HEK293 (cell line): ENCODE measurements at regions not wholly inside any gene's neighbourhood (a gene's known extent, or its start where the extent isn't known, plus 50 kb on each side); places are given as distances from the start of the nearest gene placed in this dataset.
A peak's percentile ranks its signal among the peaks of the same experiment; 100 is the strongest.

Source experiments
- CTCF ChIA-PET: fragments of 350-600 bp; formaldehyde crosslinking; extraction: SDS; loops from one replicate; lab custom pipeline; 2021; ENCODE audit warnings: antibody characterized with exemption; lab: Yijun Ruan, JAX
- POLR2A ChIA-PET: fragments of 300-600 bp; formaldehyde crosslinking; extraction: SDS; loops from one replicate; lab custom pipeline; 2020; ENCODE audit warnings: antibody characterized with exemption, inconsistent platforms; lab: Yijun Ruan, JAX
- H3K27ac ChIP-seq: fragments of 200-500 bp; sonication (Bioruptor generic); 2 replicates; pipeline ENCODE4 v1.5.1; 2014; ENCODE audit warnings: low read depth, low read length, control low read depth, inconsistent platforms; ENCODE audit errors: extremely low read depth
- H3K36me3 ChIP-seq, 2 experiments: fragments of 200-500 bp in 1 of 2; sonication (Bioruptor generic) in 1 of 2; 1 replicate in 1 of 2; 2 replicates in 1 of 2; pipeline ENCODE4 v1.5.1; 2014 to 2017; ENCODE audit warnings: inconsistent platforms in 2 of 2, low read length in 2 of 2; ENCODE audit not compliant: control insufficient read depth in 2 of 2, insufficient read depth in 1 of 2
- H3K4me1 ChIP-seq: fragments of 200-500 bp; sonication (Bioruptor generic); 2 replicates; pipeline ENCODE4 v1.5.1; 2014; ENCODE audit warnings: mild to moderate bottlenecking, low read length, inconsistent platforms; ENCODE audit not compliant: control insufficient read depth, insufficient read depth
- H3K4me3 ChIP-seq: 2 replicates; pipeline ENCODE4 v1.5.1; 2011; ENCODE audit warnings: low read depth, mild to moderate bottlenecking, control low read depth, low read length, moderate library complexity
- H3K9me3 ChIP-seq: fragments of 200-500 bp; sonication (Bioruptor generic); 2 replicates; pipeline ENCODE4 v1.5.1; 2014; ENCODE audit warnings: low read depth, low read length, inconsistent platforms; ENCODE audit not compliant: control insufficient read depth, insufficient read depth
- EGR2 ChIP-seq: fragments of 450-650 bp; formaldehyde crosslinking; IDR thresholded peaks from 2 replicates; pipeline ENCODE4 v1.5.1; 2016; ENCODE audit warnings: low read depth, missing biosample characterization, missing genetic modification characterization
- ELK4 ChIP-seq: IDR thresholded peaks from 2 replicates; pipeline ENCODE4 v1.6.1; 2011; ENCODE audit warnings: mild to moderate bottlenecking, low read depth, low read length, borderline replicate concordance
- GLIS1 ChIP-seq: fragments of 450-650 bp; formaldehyde crosslinking; IDR thresholded peaks from 2 replicates; pipeline ENCODE4 v1.5.1; 2016; ENCODE audit warnings: missing biosample characterization, missing genetic modification characterization
- KLF8 ChIP-seq: fragments of 450-650 bp; formaldehyde crosslinking; IDR thresholded peaks from 2 replicates; pipeline ENCODE4 v1.5.1; 2016; ENCODE audit warnings: missing biosample characterization, missing genetic modification characterization
- SETDB1 ChIP-seq: IDR thresholded peaks from one replicate; pipeline ENCODE4 v1.6.1; 2017; ENCODE audit warnings: mild to moderate bottlenecking, low read length, moderate library complexity, mixed read lengths; ENCODE audit not compliant: insufficient read length
- SP2 ChIP-seq: fragments of 450-650 bp; formaldehyde crosslinking; IDR thresholded peaks from 2 replicates; pipeline ENCODE4 v1.5.1; 2016; ENCODE audit warnings: missing biosample characterization, missing genetic modification characterization
- ZBTB21 ChIP-seq: fragments of 450-650 bp; formaldehyde crosslinking; IDR thresholded peaks from 2 replicates; pipeline ENCODE4 v1.5.1; 2017; ENCODE audit warnings: missing biosample characterization, missing genetic modification characterization
- ZBTB48 ChIP-seq: fragments of 450-650 bp; formaldehyde crosslinking; IDR thresholded peaks from 2 replicates; pipeline ENCODE4 v1.5.1; 2016; ENCODE audit warnings: missing biosample characterization, missing genetic modification characterization
- ZEB2 ChIP-seq: fragments of 450-650 bp; formaldehyde crosslinking; IDR thresholded peaks from 2 replicates; pipeline ENCODE4 v1.5.1; 2016; ENCODE audit warnings: missing biosample characterization, missing genetic modification characterization
- ZFP3 ChIP-seq: fragments of 450-650 bp; formaldehyde crosslinking; IDR thresholded peaks from 2 replicates; pipeline ENCODE4 v1.5.1; 2016; ENCODE audit warnings: low read depth, missing biosample characterization, missing genetic modification characterization
- ZNF157 ChIP-seq: fragments of 450-650 bp; formaldehyde crosslinking; IDR thresholded peaks from 2 replicates; pipeline ENCODE4 v1.5.1; 2016; ENCODE audit warnings: missing biosample characterization, missing genetic modification characterization
- ZNF211 ChIP-seq: fragments of 450-650 bp; formaldehyde crosslinking; IDR thresholded peaks from 2 replicates; pipeline ENCODE4 v1.5.1; 2016; ENCODE audit warnings: low read depth, missing biosample characterization, missing genetic modification characterization
- ZNF248 ChIP-seq: fragments of 450-650 bp; formaldehyde crosslinking; IDR thresholded peaks from 2 replicates; pipeline ENCODE4 v1.5.1; 2017; ENCODE audit warnings: missing biosample characterization, missing genetic modification characterization
- ZNF266 ChIP-seq: fragments of 450-650 bp; formaldehyde crosslinking; IDR thresholded peaks from 2 replicates; pipeline ENCODE4 v1.5.1; 2016; ENCODE audit warnings: missing biosample characterization, missing genetic modification characterization, low read depth
- ZNF433 ChIP-seq: fragments of 450-650 bp; formaldehyde crosslinking; IDR thresholded peaks from 2 replicates; pipeline ENCODE4 v1.5.1; 2016; ENCODE audit warnings: missing biosample characterization, missing genetic modification characterization, low read depth
- ZNF513 ChIP-seq: fragments of 450-650 bp; IDR thresholded peaks from 2 replicates; pipeline ENCODE4 v1.5.1; 2018; ENCODE audit warnings: missing biosample characterization, missing genetic modification characterization
- ZNF560 ChIP-seq: fragments of 450-650 bp; formaldehyde crosslinking; IDR thresholded peaks from 2 replicates; pipeline ENCODE4 v1.5.1; 2017; ENCODE audit warnings: missing biosample characterization, missing genetic modification characterization, borderline replicate concordance
- ZNF610 ChIP-seq: fragments of 450-650 bp; formaldehyde crosslinking; IDR thresholded peaks from 2 replicates; pipeline ENCODE4 v1.5.1; 2016; ENCODE audit warnings: missing biosample characterization, missing genetic modification characterization, borderline replicate concordance
- ZNF747 ChIP-seq: fragments of 450-650 bp; formaldehyde crosslinking; IDR thresholded peaks from 2 replicates; pipeline ENCODE4 v1.5.1; 2016; ENCODE audit warnings: missing biosample characterization, missing genetic modification characterization
- ZXDB ChIP-seq: fragments of 450-650 bp; formaldehyde crosslinking; IDR thresholded peaks from 2 replicates; pipeline ENCODE4 v1.5.1; 2016; ENCODE audit warnings: missing biosample characterization, missing genetic modification characterization
- TF ChIP-seq, protein P1 (sequence below): fragments of 450-650 bp; formaldehyde crosslinking; IDR thresholded peaks from 2 replicates; pipeline ENCODE4 v1.5.1; 2016; ENCODE audit warnings: missing biosample characterization, missing genetic modification characterization

- Histone ChIP-seq H3K4me1 (no peaks in the 10 kb centered on the region), H3K4me3 (no peak overlapping the region), H3K27ac (no peak overlapping the region)
- CTCF ChIA-PET = interaction anchor here (0.7 to 3.5 kb wide), 5 partner anchors 9 to 428 kb away, joined by 3 to 18 read pairs (median 3); no protein-coding TSS in a partner anchor
- POLR2A ChIA-PET = interaction anchor here (0.5 kb wide), 1 partner anchor 582 kb away, joined by 3 read pairs; no protein-coding TSS in a partner anchor
- TF ChIP-seq ZNF747 (no peak), GLIS1 (tag by site-specific recombination) (no peak), ZNF610 (tag by site-specific recombination) (no peak), ZNF248 (tag by site-specific recombination) (no peak), ZNF513 (tag by site-specific recombination) (no peak), EGR2 (tag by site-specific recombination) (no peak), ZNF266 (tag by site-specific recombination) (no peak), ZFP3 (no peak), ZNF560 (tag by site-specific recombination) (no peak), ZXDB (tag by site-specific recombination) (no peak), ZEB2 (tag by site-specific recombination) (no peak), ZNF211 (no peak), ZNF433 (no peak), ZBTB21 (tag by site-specific recombination) (no peak), KLF8 (tag by site-specific recombination) (no peak), SP2 (tag by site-specific recombination) (no peak)
- TF ChIP-seq, protein P1, sequence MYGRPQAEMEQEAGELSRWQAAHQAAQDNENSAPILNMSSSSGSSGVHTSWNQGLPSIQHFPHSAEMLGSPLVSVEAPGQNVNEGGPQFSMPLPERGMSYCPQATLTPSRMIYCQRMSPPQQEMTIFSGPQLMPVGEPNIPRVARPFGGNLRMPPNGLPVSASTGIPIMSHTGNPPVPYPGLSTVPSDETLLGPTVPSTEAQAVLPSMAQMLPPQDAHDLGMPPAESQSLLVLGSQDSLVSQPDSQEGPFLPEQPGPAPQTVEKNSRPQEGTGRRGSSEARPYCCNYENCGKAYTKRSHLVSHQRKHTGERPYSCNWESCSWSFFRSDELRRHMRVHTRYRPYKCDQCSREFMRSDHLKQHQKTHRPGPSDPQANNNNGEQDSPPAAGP (tag by site-specific recombination) = no peak
- TF ChIP-seq, all 188 proteins: peak for 0
- no peaks in the 10 kb centered on the region for H3K9me3 ChIP-seq
- H3K36me3 ChIP-seq = no peaks in the 10 kb centered on the region
These were observed 151.7 kb downstream of the OR2B2 start for GRCh38 chr6:27760464-27760863.

DNA sequence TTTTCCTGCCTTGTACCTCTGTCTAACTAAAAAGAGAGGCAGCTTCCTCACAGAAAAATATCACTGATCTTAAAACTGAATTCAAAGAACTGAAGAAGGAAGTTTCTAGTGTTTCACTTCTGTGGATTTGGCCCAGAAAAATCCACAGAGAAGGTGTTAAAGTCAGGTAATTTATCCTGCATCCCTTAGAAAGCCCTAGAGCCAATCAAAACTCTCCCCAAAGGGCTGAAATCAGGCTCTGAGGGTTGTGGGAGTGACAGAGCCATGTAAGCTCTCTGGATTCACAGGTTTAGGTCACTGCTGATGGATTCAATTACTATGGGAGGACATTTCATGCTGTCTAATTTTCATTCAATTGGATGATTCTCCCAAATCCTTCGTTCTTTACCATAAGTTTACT, 152.3 kb downstream of the OR2B2 start:
- TF ChIP-seq SETDB1 = no peak
- TF ChIP-seq ZBTB48 = peak; percentile 86
- TF ChIP-seq ZNF157 (tag by site-specific recombination) = no peak
- TF ChIP-seq ELK4 = no peak
- Histone ChIP-seq H3K9me3 (no peaks in the 10 kb centered on the region), H3K4me3 (no peak overlapping the region), H3K27ac (no peak overlapping the region), H3K4me1 (no peaks in the 10 kb centered on the region), H3K36me3 (no peaks in the 10 kb centered on the region)
- ChIA-PET POLR2A (interaction anchor here (0.5 to 1.5 kb wide), 3 partner anchors 12 to 582 kb away, joined by 3 to 7 read pairs (median 4); partner anchors contain the start of gene ZNF184), CTCF (interaction anchor here (0.7 to 3.5 kb wide), 7 partner anchors 9 to 427 kb away, joined by 3 to 18 read pairs (median 4); no protein-coding TSS in a partner anchor)
